Effector memory CD8-positive, alpha-beta T cell (primary cell): ENCODE measurements at regions not wholly inside any gene's neighbourhood (a gene's known extent, or its start where the extent isn't known, plus 50 kb on each side); places are given as distances from the start of the nearest gene placed in this dataset.

Source experiments
- ATAC-seq: fragments of 150-1000 bp; cut with Tn5 transposase; replicated peaks from 2 replicates; pipeline ENCODE4 v1.10.0; 2021; ENCODE audit warnings: mild to moderate bottlenecking, moderate library complexity
- DNase-seq, 3 experiments: peaks; one replicate each; pipeline ENCODE4 v3.0.0; 2021
- H3K27ac Mint-ChIP-seq, 2 donors: one replicate each; pipeline ENCODE4 v1.8.0; 2022; ENCODE audit warnings: mild to moderate bottlenecking in 2 of 2, mixed read lengths in 2 of 2, moderate library complexity in 2 of 2
- H3K27me3 Mint-ChIP-seq, 2 donors: one replicate each; pipeline ENCODE4 v1.8.0; 2022; ENCODE audit warnings: mixed read lengths in 2 of 2
- H3K36me3 Mint-ChIP-seq: one replicate; pipeline ENCODE4 v1.8.0; 2022; ENCODE audit warnings: mild to moderate bottlenecking, moderate library complexity, mixed read lengths; ENCODE audit not compliant: insufficient read depth
- H3K4me1 Mint-ChIP-seq, 2 donors: one replicate each; pipeline ENCODE4 v1.8.0; 2022; ENCODE audit warnings: low read depth in 2 of 2, mixed read lengths in 2 of 2
- H3K4me3 Mint-ChIP-seq, 2 donors: one replicate each; pipeline ENCODE4 v1.8.0; 2022; ENCODE audit warnings: mild to moderate bottlenecking in 2 of 2, mixed read lengths in 2 of 2, moderate library complexity in 2 of 2
- H3K9me3 Mint-ChIP-seq, 2 donors: one replicate each; pipeline ENCODE4 v1.8.0; 2022; ENCODE audit warnings: mixed read lengths in 2 of 2

DNA sequence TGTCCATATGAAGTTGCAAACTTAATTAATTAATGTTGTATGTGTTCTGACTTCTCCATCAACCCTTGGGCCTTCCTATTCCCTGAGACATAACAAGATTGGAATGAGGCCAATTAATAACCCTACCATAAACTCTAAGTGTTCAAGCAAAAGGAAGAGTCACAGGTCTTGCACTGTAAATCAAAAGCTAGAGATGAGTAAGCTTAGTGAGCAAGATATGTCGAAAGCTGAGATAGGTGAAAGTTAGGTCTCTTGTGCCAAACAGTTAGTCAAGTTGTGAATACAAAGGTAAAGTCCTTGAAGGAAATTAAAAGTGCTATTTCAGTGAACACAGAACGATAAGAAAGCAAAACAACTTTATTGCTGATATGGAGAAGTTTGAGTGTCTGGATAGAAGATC lies 58.2 kb upstream of the GPRIN3 start:
- H3K9me3 Mint-ChIP-seq = no peaks in the 10 kb centered on the region
- H3K27ac Mint-ChIP-seq = no peak overlapping the region
- peaks cover 4 to 5% of the 10 kb centered on the region in 2 donors for H3K4me1 Mint-ChIP-seq
- H3K36me3 Mint-ChIP-seq = no peaks in the 10 kb centered on the region
- H3K27me3 Mint-ChIP-seq = peaks cover 0 to 4% of the 10 kb centered on the region in 2 donors
- H3K4me3 Mint-ChIP-seq = no peak overlapping the region
- ATAC-seq (no peak), DNase-seq (no peak)

DNA sequence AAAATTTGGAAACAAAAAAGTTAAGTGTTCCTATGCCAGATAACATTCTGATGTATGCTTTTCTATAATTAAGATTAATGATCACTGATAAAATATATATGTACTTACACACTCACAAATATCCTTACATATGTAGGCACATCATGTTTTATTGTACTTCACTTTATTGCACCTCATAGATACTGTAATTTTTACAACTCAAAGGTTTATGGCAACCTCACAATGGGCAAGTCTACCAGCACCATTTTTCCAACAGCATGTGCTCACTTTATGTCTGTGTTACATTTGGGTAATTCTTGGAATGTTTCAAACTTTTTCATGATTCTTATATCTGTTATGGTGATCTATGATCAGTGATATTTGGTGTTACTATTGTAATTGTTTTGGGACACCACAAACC lies 57.8 kb upstream of the GPRIN3 start:
- H3K27me3 Mint-ChIP-seq = peaks cover 0 to 4% of the 10 kb centered on the region in 2 donors
- no peaks in the 10 kb centered on the region for H3K36me3 Mint-ChIP-seq
- DNase-seq = no peak
- ATAC-seq = no peak
- H3K9me3 Mint-ChIP-seq = no peaks in the 10 kb centered on the region
- H3K27ac Mint-ChIP-seq = no peak overlapping the region
- peaks cover 4 to 5% of the 10 kb centered on the region in 2 donors for H3K4me1 Mint-ChIP-seq
- H3K4me3 Mint-ChIP-seq = no peak overlapping the region

DNA sequence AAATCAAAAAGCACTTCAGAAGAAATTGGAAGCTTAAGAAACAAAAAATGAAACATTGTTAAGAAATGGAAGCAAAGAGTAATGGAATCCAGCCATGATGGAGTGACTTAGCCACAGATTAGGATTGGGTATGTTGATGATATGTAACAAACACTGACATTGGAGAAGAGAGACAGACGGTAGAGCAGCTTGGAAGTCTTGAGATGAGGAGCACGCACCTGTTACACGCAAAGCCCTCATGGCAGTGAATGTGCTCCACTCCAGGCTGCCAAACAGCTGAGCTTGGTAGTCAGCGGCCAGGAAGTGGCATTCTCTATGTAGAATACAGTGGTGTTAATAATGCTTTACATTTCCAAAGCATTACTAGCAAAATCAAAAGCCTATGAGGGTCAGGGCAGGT lies 56.9 kb upstream of the GPRIN3 start:
- DNase-seq = no peak
- ATAC-seq = no peak
- peaks cover 0 to 4% of the 10 kb centered on the region in 2 donors for H3K27me3 Mint-ChIP-seq
- H3K27ac Mint-ChIP-seq = no peak overlapping the region
- H3K36me3 Mint-ChIP-seq = no peaks in the 10 kb centered on the region
- peaks cover 4 to 5% of the 10 kb centered on the region in 2 donors for H3K4me1 Mint-ChIP-seq
- no peaks in the 10 kb centered on the region for H3K9me3 Mint-ChIP-seq
- H3K4me3 Mint-ChIP-seq = no peak overlapping the region

DNA sequence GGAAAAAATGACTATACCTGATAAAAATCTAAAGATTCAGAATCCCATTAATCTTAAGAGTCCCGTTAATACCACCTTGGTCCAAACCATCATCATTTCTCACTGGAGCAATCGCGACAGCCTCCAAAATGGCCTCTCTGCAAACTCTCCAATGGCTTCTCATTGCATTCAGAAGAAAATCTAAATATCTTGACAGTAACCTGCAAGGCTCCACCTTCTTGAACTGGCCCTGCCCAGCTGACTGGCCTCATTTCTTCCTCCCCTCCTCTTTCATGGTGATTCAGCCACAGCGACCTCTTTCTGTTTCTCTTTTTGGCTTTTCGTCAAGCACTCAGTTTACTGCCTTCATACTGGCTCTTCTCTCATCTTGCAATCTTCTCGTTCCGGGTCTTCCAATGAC lies 56.2 kb upstream of the GPRIN3 start:
- H3K36me3 Mint-ChIP-seq = no peaks in the 10 kb centered on the region
- no peak overlapping the region for H3K4me3 Mint-ChIP-seq
- H3K9me3 Mint-ChIP-seq = no peaks in the 10 kb centered on the region
- DNase-seq = no peak
- peaks cover 4 to 5% of the 10 kb centered on the region in 2 donors for H3K4me1 Mint-ChIP-seq
- peaks cover 0 to 4% of the 10 kb centered on the region in 2 donors for H3K27me3 Mint-ChIP-seq
- no peak overlapping the region for H3K27ac Mint-ChIP-seq
- ATAC-seq = no peak

DNA sequence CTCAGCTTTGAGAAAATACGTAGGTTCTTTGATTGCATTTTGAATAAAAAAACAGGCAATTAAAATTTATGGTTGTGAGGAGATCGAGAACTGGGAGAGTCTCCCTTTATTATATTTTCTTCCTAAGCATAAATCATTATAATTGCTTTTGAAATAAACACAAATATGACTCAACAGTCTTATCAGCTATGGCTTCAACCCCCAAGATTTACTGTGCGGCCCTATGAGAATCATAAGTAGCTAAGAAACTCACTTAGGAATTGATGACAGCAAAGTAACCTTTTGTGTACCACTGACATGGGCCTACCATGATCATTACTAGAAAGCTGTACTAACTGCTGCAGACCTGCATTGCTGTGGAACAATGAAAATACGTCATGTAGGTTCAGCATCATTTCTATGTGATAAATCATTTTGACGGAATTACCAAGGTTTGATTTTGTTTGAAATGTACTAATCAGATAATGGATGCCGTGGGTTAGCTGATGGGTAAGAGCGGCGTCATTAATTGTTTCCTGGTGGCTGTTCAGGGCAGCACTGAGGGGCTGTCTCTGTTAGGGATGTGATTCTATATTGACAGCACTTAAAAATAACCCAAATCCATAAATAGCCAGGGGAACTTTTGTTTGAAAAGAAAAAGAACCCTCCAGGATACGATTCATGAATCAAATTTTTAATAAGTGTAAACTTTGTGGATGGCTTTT lies 51.5 kb upstream of the GPRIN3 start:
- H3K9me3 Mint-ChIP-seq = no peaks in the 10 kb centered on the region
- H3K27ac Mint-ChIP-seq = no peak overlapping the region
- H3K36me3 Mint-ChIP-seq = no peaks in the 10 kb centered on the region
- ATAC-seq = no peak
- H3K27me3 Mint-ChIP-seq = peaks cover 0 to 4% of the 10 kb centered on the region in 2 donors
- DNase-seq = no peak
- no peak overlapping the region for H3K4me3 Mint-ChIP-seq
- H3K4me1 Mint-ChIP-seq = no peaks in the 10 kb centered on the region

DNA sequence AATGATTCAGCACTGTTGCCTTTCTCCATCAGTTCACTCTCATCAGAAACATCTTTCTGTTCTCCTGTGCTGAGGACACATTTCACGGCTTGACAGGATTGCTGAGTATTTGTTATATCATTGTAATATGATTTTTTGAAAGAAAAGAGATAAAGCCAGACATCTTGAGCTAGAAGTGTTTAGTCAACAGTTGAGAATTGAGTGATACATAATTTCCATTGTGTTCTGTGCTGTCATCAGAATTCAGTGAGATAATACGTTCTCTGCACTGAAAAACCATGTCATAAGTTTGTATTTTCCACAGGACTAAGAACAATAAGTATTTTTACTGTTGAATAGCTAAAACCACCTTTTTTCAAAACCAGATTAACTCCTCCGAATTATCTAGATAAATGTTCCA lies 50.2 kb upstream of the GPRIN3 start:
- DNase-seq (no peak), ATAC-seq (no peak)
- H3K27me3 Mint-ChIP-seq = peaks cover 0 to 4% of the 10 kb centered on the region in 2 donors
- no peaks in the 10 kb centered on the region for H3K4me1 Mint-ChIP-seq
- H3K27ac Mint-ChIP-seq = no peak overlapping the region
- H3K4me3 Mint-ChIP-seq = no peak overlapping the region
- H3K36me3 Mint-ChIP-seq = no peaks in the 10 kb centered on the region
- no peaks in the 10 kb centered on the region for H3K9me3 Mint-ChIP-seq
